Coronary artery (tissue), 2 donors: ENCODE measurements at regions not wholly inside any gene's neighbourhood (a gene's known extent, or its start where the extent isn't known, plus 50 kb on each side); places are given as distances from the start of the nearest gene placed in this dataset.
"Not testable (repeated sequence)": the region's sequence is repeated elsewhere in the genome, so short reads cannot be mapped to it uniquely, and the experiment has no call there.

Experiments
- DNase-seq: peaks from one replicate; pipeline ENCODE4 v3.0.0-alpha.2; 2017; ENCODE audit warnings: low spot score
- H3K27ac ChIP-seq, 2 donors: fragments of 200-600 bp; sonication (generic); one replicate each; pipeline ENCODE4 v1.5.1; 2016 to 2019
- H3K4me3 ChIP-seq: fragments of 200-600 bp; sonication (generic); 2 replicates; pipeline ENCODE4 v1.5.1; 2016; ENCODE audit warnings: mild to moderate bottlenecking, moderate library complexity
- CTCF ChIP-seq: fragments of 200-600 bp; sonication (generic); IDR thresholded peaks from one replicate; pipeline ENCODE4 v1.5.1; 2019; ENCODE audit warnings: antibody characterized with exemption

DNA sequence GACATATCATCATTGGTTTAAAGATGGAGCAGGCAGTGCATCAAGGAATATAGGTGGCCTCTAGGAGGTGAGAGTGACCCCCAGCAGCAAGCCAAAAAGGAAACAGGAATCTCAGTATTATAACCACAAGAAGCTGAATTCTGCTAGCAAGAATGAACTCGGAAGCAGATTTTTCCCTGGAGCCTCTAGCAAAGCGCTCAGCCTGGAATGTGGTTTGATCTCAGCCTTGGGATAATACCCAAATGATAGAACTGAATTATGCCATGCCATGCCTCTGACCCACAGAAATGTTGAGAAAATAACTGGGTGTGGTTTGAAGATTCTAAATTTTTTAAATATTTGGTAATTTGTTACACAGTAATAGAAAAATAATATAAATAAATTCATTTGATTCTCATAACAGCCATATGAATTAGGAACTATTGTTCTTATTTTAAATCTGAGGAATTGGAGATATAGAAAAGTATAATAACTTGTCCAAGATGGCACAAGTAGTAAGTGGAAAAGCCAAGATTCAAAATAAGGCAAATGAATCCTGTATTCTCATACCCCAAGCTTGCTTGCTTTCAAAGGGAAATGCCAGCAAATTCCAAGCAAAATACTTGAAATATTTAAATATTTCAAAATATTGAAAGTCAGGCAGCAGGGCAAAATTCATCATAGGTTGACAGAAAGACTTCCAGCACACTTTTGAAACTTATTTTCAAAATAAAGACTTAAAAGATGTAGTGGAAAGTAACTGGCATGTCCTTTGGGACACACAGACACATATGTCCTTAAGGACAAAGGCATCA lies 567.4 kb downstream of the KCNA4 start:
- DNase-seq = no peak
- no peak overlapping the region for H3K27ac ChIP-seq
- TF ChIP-seq CTCF = no peak
- no peak overlapping the region for H3K4me3 ChIP-seq

GRCh38 chr11:29448246-29448877 lies 568.5 kb downstream of the KCNA4 start:
- no peak for DNase-seq
- Histone ChIP-seq H3K4me3 (no peak overlapping the region), H3K27ac (no peak overlapping the region)
- TF ChIP-seq CTCF = no peak

- no peak for TF ChIP-seq CTCF
- no peak overlapping the region for H3K4me3 ChIP-seq
- DNase-seq = no peak
- H3K27ac ChIP-seq = no peak overlapping the region
Measured at GRCh38 chr11:29447821-29448220, 569.0 kb downstream of the KCNA4 start.

GRCh38 chr11:29446132-29446531 lies 570.7 kb downstream of the KCNA4 start:
- Histone ChIP-seq H3K4me3 (no peak overlapping the region), H3K27ac (no peak overlapping the region)
- TF ChIP-seq CTCF = no peak
- DNase-seq = no peak

GRCh38 chr11:29445191-29445590 lies 571.6 kb downstream of the KCNA4 start:
- not testable (repeated sequence) for H3K4me3 ChIP-seq, H3K27ac ChIP-seq, DNase-seq

DNA sequence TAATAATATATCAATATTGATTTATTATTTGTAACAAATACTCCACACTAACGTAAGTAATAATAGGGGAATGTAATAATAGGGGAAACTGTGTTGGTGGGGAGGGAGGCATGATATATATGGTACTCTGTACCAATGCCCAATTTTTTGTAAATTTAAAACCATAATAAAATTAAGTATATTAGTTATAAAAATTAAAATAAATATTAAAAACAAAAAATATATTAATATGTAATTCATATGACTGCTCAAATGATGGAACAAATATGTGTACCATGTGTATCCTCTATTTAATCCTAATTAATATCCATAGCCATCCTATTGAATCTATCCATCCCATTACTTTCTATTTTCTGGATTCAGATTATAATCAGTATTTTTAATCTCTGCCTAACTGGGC lies 578.0 kb downstream of the KCNA4 start:
- H3K27ac ChIP-seq = no peak overlapping the region
- DNase-seq = no peak
- no peak for TF ChIP-seq CTCF
- no peak overlapping the region for H3K4me3 ChIP-seq

DNA sequence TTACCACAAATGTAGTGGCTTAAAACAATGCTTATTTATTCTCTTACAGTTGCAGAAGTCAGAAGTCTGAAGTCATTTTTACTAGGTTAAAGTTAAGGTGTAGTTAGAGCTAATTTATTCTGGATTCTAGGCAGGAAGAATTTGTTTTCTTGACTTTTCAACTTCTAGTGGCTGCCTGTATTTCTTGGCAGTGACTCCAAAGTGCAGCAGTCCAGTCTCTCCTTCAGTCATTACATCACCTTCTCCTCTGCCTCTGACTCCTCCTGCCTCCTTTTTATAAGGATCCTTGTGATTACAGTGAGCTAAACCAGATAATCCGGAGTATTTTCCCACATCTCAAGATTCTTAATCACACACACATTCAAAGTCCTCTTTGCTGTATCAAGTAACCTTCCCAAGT lies 581.4 kb downstream of the KCNA4 start:
- DNase-seq = no peak
- TF ChIP-seq CTCF = no peak
- no peak overlapping the region for H3K27ac ChIP-seq
- no peak overlapping the region for H3K4me3 ChIP-seq
